SW 1271 (cell line): ENCODE measurements at regions not wholly inside any gene's neighbourhood (a gene's known extent, or its start where the extent isn't known, plus 50 kb on each side); places are given as distances from the start of the nearest gene placed in this dataset.

Source experiments
- DNase-seq, 2 experiments: peaks; one replicate each; lab custom pipeline; 2025; lab: John Stamatoyannopoulos, UW

GRCh38 chr5:118042076-118042475 lies 946.3 kb downstream of the DTWD2 start:
- peak in 1 of 2 experiments; percentile 15 for DNase-seq

- DNase-seq: no peak
Measured at GRCh38 chr5:118040496-118040895, 947.9 kb downstream of the DTWD2 start.

DNA sequence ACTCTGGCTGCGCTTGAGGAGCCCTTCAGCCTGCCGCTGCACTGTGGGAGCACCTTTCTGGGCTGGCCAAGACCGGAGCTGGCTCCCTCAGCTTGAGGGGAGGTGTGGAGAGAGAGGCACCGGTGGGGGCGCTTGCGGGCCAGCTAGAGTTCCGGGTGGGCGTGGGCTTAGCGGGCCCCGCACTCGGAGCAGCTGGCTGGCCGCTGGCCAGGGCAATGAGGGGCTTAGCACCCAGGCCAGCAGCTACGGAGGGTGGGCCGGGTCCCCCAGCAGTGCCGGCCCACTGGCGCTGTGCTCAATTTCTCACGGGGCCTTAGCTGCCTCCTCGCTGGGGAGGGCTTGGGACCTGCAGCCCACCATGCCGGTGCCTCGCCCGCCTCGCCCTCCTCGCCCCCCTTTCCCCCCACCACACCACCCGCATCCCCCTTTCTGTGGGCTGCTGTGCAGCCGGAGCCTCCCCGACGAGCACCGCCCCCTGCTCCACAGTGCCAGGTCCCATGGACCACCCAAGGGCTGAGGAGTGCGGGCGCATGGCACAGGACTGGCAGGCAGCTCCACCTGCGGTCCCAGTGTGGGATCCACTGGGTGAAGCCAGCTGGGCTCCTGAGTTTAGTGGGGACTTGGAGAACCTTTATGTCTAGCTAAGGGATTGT lies 954.5 kb downstream of the DTWD2 start:
- DNase-seq: no peak

GRCh38 chr5:118029807-118030206 lies 958.5 kb downstream of the DTWD2 start:
- no peak for DNase-seq

DNA sequence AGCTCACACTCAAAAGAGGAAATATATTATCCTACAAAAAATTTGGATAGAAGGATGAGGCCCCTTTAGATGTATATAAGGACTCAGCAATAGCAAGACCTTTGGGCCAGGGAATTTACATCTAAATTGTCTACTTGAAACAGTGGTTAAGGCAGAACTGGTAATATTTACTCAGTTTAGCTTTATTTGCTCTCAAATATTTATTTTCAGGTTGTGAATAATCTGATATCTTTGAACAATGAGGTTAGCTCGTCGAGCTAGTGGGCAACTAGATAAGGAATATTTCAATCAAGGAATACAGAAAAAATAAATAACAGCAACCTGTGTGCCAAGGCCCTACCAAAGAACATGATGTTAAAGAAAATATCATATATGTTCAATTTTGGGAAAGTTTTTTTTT lies 966.3 kb downstream of the DTWD2 start:
- no peak for DNase-seq

- DNase-seq: no peak
Measured at GRCh38 chr5:118017536-118017935, 970.8 kb downstream of the DTWD2 start.

DNA sequence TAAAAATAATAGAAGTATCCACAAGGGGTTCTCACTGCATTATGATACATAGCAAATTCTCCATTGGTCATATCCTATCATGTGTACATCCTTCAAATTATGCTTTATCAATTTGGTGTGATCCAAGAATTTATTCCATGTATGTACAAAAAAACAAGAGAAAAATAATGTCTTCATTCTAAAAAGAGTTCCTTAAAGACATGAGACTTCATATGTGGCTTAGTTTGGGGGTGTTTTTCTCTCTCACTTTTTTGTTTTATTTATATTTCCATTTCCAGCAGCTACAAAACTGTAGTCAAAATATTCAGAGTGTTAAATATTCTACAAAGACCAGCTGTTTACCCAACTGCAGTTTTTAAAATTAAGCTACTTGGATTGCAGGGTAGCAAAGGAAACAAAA lies 972.0 kb downstream of the DTWD2 start:
- no peak for DNase-seq

DNA sequence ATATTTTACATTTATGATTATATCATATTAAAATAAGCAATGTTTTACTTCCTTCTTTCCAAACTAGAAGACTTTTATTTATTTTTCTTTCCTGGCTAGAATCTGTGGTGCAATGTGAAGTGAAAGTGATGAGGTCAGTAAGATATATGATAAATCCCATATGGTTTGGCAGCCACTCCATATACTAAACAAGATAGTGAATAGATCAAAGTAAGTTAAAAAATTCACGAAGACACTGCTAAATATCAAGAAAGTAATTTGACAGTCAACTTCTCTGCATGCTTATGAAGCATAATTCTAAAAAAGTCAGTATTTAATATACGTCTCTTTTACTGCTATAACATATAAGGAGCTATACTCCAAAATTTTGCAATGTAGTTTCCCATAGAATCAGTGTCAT lies 972.8 kb downstream of the DTWD2 start:
- DNase-seq: no peak

GRCh38 chr5:118009741-118010297 lies 978.5 kb downstream of the DTWD2 start:
- no peak for DNase-seq

- no peak for DNase-seq
Measured at GRCh38 chr5:118008779-118009178, 979.6 kb downstream of the DTWD2 start.

DNA sequence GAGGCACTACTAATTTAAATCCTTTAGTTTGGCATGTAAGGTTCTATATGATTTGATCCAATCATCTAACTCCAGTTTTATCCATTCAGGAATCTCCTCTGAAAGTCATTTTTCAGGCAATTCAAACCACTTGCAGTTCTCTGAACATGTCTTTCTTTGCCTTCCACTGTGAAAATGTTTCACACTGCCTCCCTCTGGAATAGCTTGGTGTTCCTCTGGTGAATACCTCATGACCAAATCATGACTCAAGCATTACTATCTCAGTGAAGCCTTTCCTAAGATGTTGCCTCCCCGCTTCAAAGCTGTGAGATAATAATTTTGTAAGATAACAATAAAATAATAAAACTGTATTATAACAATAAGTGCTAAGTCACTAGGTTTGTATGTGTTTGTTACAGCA lies 981.1 kb downstream of the DTWD2 start:
- DNase-seq: no peak

DNA sequence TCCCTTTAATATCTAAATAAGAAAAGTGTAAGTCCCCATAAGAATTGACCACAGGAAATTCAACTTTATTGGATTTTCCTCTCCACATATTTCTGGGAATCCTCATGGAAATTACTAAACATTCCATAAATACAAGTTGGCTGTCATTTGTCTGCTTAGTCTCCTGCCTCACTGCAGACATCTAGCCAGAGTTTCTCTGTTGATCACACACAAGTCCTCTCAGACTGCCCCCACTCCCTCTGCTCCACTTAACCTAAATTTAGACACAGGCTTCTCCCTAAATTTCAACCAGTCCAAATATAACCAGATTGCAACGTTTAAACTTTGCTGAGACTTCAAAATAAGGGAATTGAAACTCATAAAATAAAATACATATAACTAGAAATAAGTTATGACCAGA lies 982.1 kb downstream of the DTWD2 start:
- no peak for DNase-seq

- no peak for DNase-seq
Measured at GRCh38 chr5:117999939-118000549, 988.3 kb downstream of the DTWD2 start.

DNA sequence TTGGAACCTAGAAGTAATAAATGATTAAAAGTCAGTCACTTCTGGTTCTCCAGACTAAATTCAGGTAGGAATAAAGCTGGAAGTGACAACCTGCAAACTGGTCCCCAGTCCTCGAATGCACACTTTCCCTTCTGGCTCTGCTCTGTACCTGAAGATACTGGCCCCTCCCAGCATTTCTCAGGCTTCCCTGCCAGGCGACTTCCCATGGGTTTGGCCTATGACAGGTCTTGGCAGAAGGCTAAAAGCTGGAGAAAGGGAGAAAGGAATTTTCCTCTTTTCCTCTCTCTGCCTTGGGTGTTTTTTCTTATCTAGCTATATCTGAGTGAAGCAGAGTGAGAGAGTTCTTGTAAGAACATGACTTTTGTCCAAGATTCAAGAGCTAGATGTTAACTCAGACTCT lies 1005.7 kb downstream of the DTWD2 start:
- no peak for DNase-seq

DNA sequence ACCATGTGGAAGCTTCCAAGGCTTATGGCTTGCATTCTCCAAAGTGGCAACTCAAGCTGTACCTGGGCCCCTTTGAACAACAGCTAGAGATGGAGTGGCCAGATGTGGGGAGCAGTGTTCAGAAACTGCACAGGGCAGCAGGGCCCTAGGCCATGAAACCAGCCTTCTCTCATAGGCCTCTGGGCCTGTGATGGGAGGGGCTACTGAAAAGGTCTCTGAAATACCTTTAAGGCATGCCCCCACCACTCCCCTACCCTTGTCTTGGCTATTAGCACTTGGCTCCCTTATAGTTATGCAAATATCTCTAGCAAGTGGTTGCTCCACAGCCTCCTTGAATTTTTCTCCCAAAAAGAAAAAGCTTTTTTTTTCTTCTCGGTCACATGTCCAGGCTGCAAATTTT lies 1014.6 kb downstream of the DTWD2 start:
- DNase-seq: no peak

GRCh38 chr5:117955831-117956230 lies 1032.5 kb downstream of the DTWD2 start:
- no peak for DNase-seq

DNA sequence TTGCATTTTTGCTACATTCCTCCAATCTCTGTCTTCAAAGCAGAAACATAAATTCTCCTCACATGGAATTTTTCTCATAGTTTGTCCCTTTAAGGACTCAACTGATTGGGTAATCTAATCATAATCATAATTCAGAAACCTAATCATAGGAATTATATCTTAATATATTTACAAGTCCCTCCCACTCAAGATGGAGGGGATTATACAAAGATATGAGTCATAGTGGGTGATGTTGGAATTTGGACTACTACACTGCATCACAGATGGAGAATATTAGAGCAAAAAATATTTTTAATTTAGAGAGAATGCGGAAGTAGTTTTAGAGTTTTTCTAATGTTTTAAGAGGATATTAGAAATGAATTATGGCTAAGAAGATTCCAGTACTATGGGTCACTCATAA lies 1034.0 kb downstream of the DTWD2 start:
- no peak for DNase-seq

DNA sequence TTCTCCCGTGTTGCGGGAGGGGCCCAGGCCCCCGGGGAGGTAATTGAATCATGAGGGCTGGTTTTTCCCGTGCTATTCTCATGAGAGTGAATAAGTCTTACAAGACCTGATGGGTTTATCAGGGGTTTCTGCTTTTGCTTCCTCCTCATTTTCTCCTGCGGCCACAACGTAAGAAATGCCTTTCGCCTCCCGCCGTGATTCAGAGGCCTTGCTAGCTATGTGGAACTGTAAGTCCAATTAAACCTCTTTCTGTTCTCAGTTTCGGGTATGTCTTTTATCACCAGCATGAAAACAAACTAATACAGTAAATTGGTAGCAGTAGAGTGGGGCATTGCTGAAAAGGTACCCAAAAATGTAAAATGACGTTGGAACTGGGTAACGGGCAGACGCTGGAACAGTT lies 1035.1 kb downstream of the DTWD2 start:
- DNase-seq: no peak

DNA sequence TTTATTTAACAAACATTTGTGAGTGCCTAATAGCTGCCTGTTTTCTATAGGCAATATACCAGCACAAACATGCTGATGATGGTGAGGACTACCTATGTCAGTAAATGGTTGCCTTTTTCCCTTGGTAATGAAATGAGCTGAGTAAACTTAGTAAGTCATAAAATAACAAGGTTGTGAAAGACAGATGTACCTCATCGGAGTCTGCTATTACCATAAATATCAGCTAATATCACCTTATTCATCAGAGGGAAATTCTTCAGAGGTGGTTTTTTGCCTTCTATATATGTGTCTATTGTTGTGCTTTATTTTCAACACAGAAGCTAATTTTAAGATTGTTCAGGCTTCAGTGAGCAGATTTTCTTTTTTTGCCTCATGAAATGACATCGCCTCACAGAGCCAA lies 1040.5 kb downstream of the DTWD2 start:
- DNase-seq: no peak

DNA sequence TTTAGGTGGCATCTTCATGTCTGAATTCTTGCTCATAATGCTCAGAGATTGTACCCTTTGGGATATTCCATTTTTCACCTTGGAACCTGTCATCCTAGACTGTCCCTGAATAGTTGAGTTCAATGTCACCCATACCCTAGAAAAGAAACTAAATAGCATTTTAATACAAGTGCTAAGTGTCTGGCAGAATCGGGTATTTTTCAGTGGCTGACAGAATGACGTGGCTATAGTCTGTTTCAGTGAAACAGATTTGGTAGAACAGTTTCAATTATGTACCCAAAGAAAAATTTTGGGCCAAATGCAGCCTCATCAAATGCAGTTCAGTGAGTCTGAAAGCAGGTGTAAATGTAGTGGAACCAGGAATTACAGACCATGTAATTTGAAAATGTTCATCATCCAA lies 1041.2 kb downstream of the DTWD2 start:
- DNase-seq: no peak

- no peak for DNase-seq
Measured at GRCh38 chr5:117945258-117945657, 1043.1 kb downstream of the DTWD2 start.

GRCh38 chr5:117943541-117943940 lies 1044.8 kb downstream of the DTWD2 start:
- no peak for DNase-seq

- no peak for DNase-seq
Measured at GRCh38 chr5:117942861-117943519, 1045.4 kb downstream of the DTWD2 start.
